CD4-positive, CD25-positive, alpha-beta regulatory T cell (primary cell): ENCODE measurements at regions not wholly inside any gene's neighbourhood (a gene's known extent, or its start where the extent isn't known, plus 50 kb on each side); places are given as distances from the start of the nearest gene placed in this dataset.

Source experiments
- ATAC-seq, 2 donors: fragments of 150-1000 bp; cut with Tn5 transposase; one replicate each; pipeline ENCODE4 v1.10.0; 2021; ENCODE audit warnings: low read depth in 2 of 2, moderate number of reproducible peaks in 2 of 2, moderate library complexity in 1 of 2
- DNase-seq, 3 donors: peaks; one replicate each; pipeline versions ENCODE4 v3.0.0 to v3.0.0-alpha.2; 2012 to 2022; ENCODE audit warnings: mixed read lengths in 1 of 3
- H3K27ac ChIP-seq: one replicate; pipeline ENCODE4 v1.7.0; 2013; ENCODE audit warnings: mild to moderate bottlenecking, low read length; ENCODE audit not compliant: insufficient read depth, poor library complexity, severe bottlenecking
- H3K27me3 ChIP-seq: one replicate; pipeline ENCODE4 v1.7.0; 2013; ENCODE audit warnings: low read length; ENCODE audit not compliant: control insufficient read depth, insufficient read depth
- H3K36me3 ChIP-seq: one replicate; pipeline ENCODE4 v1.7.0; 2013; ENCODE audit warnings: mild to moderate bottlenecking, low read length, moderate library complexity; ENCODE audit not compliant: control insufficient read depth, insufficient read depth
- H3K4me1 ChIP-seq: 2 replicates; pipeline ENCODE4 v1.7.0; 2013; ENCODE audit warnings: mild to moderate bottlenecking, low read length; ENCODE audit not compliant: insufficient read depth, control insufficient read depth, poor library complexity, severe bottlenecking
- H3K4me3 ChIP-seq: one replicate; pipeline ENCODE4 v1.7.0; 2013; ENCODE audit warnings: low read depth, mild to moderate bottlenecking, low read length, moderate library complexity
- H3K9me3 ChIP-seq, 2 experiments: 1 replicate in 1 of 2; 2 replicates in 1 of 2; pipeline ENCODE4 v1.7.0; 2013; ENCODE audit warnings: low read length in 2 of 2, mild to moderate bottlenecking in 1 of 2, moderate library complexity in 1 of 2; ENCODE audit not compliant: control insufficient read depth in 2 of 2
- H3K27ac Mint-ChIP-seq, 3 donors: one replicate each; pipeline ENCODE4 v1.8.0; 2020 to 2022; ENCODE audit warnings: mild to moderate bottlenecking in 3 of 3, mixed read lengths in 3 of 3, moderate library complexity in 2 of 3
- H3K27me3 Mint-ChIP-seq: one replicate; pipeline ENCODE4 v1.8.0; 2022; ENCODE audit warnings: mild to moderate bottlenecking, mixed read lengths
- H3K36me3 Mint-ChIP-seq: one replicate; pipeline ENCODE4 v1.8.0; 2020; ENCODE audit warnings: mixed read lengths
- H3K4me1 Mint-ChIP-seq, 4 donors: one replicate each; pipeline ENCODE4 v1.8.0; 2020 to 2022; ENCODE audit warnings: mixed read lengths in 4 of 4, mild to moderate bottlenecking in 1 of 4
- H3K4me3 Mint-ChIP-seq, 4 donors: one replicate each; pipeline ENCODE4 v1.8.0; 2020 to 2022; ENCODE audit warnings: mild to moderate bottlenecking in 4 of 4, mixed read lengths in 4 of 4, moderate library complexity in 3 of 4
- H3K9me3 Mint-ChIP-seq, 7 donors: one replicate each; pipeline ENCODE4 v1.8.0; 2020 to 2022; ENCODE audit warnings: mixed read lengths in 7 of 7, mild to moderate bottlenecking in 3 of 7, moderate library complexity in 2 of 7

DNA sequence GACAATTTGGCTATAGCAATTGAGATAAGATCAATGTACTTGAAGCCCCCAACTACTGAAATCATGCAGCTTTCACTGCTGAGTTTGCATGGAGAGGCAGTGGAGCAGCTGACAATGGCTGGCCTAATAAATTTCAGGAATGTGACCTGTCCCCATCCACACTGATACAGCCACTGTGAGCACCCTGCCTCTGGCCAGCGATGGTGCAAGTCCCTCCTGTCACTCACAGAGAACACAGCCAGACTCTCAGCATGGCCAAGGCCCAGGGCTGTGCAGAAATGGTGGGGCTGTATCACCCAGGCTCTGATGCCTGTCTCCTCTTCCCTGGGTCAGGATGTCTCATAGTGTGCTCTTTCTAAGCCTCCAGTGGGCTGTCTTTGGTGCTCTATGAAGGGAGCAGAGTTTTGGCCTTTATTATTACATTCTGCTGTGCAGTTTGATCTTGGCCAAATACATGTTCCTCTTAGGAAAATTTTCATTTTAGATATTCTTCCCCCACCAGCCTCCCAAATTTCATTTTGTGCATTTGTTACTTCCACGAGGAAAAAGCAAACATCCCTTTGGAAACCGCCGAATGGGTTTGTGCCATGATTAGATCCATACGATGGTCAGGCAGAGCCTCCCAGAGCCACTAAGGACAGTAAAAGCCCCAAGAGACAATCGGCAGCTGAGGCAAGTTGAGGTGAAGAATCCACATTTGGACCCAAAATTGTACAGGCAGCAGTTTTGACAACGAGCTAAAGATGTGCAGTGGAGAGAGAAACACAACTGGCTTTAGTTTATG is 85.1 kb upstream of the WSCD2 start:
- DNase-seq (no peak), ATAC-seq (no peak)
- no peak overlapping the region for H3K4me3 ChIP-seq
- no peak overlapping the region for H3K27ac ChIP-seq
- Mint-ChIP-seq H3K4me3 (no peak overlapping the region), H3K36me3 (no peaks in the 10 kb centered on the region), H3K4me1 (peaks cover 0 to 8% (median 3%) of the 10 kb centered on the region in 4 donors), H3K27ac (no peak overlapping the region), H3K9me3 (peaks cover 0 to 1% (median 0%) of the 10 kb centered on the region in 7 donors), H3K27me3 (peaks cover 24% of the 10 kb centered on the region)
- no peaks in the 10 kb centered on the region for H3K27me3 ChIP-seq
- no peaks in the 10 kb centered on the region for H3K4me1 ChIP-seq
- no peaks in the 10 kb centered on the region for H3K36me3 ChIP-seq
- H3K9me3 ChIP-seq: no peaks in the 10 kb centered on the region

DNA sequence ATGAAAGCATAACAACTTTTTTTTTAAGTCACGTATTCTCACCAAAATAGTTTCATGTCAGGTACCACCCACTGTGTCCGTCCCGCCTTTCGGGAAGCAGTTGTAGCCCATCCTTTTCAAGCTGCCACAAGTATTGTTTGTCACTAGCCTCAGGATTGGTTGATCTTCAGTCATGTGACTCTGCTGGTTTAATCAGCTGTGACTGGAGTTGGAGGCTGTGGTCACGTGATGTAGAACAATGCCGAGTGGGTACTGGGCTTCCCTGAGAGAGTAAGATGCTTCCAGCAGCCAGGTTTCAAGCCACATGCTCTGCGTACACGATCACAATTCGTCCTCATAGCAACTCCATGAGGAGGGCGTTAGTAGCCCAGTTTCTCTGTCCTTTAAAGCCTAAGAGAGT is 83.0 kb upstream of the WSCD2 start:
- Mint-ChIP-seq H3K36me3 (no peaks in the 10 kb centered on the region), H3K27ac (no peak overlapping the region), H3K27me3 (peaks cover 24% of the 10 kb centered on the region), H3K4me3 (no peak overlapping the region), H3K4me1 (peaks cover 0 to 8% (median 3%) of the 10 kb centered on the region in 4 donors), H3K9me3 (no peaks in the 10 kb centered on the region)
- no peaks in the 10 kb centered on the region for H3K9me3 ChIP-seq
- DNase-seq (no peak), ATAC-seq (no peak)
- H3K4me3 ChIP-seq: no peak overlapping the region
- H3K36me3 ChIP-seq: no peaks in the 10 kb centered on the region
- H3K4me1 ChIP-seq: no peaks in the 10 kb centered on the region
- no peaks in the 10 kb centered on the region for H3K27me3 ChIP-seq
- H3K27ac ChIP-seq: no peak overlapping the region

DNA sequence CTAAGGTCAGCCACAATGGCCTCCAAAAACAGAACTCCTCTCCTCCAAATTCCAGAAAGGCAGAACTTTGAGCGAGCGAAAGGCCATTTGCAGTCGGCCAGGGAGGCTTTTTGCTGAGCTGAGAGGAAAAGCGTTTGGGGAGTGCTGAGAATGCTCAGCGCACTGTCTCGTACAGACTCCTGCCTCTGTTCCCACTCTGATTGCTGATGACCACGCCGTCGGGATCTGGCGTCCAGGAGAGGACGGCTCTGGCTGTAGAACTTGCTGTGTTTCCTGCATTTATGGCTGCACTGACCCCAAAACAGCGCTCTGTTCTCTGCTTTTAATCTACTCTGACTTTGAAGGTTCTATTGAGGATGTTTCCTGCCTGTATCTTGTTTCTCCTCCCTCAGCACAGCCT is 82.4 kb upstream of the WSCD2 start:
- no peaks in the 10 kb centered on the region for H3K27me3 ChIP-seq
- Mint-ChIP-seq H3K9me3 (peaks cover 0 to 2% (median 0%) of the 10 kb centered on the region in 7 donors), H3K4me3 (no peak overlapping the region), H3K27ac (no peak overlapping the region), H3K36me3 (no peaks in the 10 kb centered on the region), H3K4me1 (peaks cover 0 to 8% (median 3%) of the 10 kb centered on the region in 4 donors), H3K27me3 (peaks cover 28% of the 10 kb centered on the region)
- no peaks in the 10 kb centered on the region for H3K4me1 ChIP-seq
- DNase-seq: no peak
- no peak overlapping the region for H3K4me3 ChIP-seq
- H3K9me3 ChIP-seq: no peaks in the 10 kb centered on the region
- no peak overlapping the region for H3K27ac ChIP-seq
- ATAC-seq: no peak
- H3K36me3 ChIP-seq: no peaks in the 10 kb centered on the region

DNA sequence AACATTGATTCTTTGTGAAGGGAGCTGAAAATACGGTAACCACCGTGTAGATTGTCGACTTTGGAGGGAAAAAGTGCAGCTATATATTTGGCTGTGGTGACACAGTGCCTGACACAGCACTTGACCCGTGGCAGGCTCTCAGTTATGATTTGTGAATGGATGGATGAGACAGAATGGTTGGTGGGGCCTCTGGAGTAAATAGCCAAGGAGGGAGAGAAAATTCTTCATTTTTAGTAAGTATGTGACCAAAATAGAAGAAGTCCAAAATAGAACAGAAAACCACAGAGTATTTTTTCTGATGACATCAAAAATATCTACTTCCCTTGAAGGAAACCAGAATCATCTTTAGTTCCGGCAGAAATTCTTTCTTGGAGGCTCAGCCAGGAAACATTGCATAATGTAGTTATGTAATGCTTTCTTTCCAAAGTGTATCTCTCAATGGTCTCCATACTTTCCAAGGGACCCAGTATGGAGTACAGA is 82.0 kb upstream of the WSCD2 start:
- peaks cover 31% of the 10 kb centered on the region for H3K27me3 Mint-ChIP-seq
- no peaks in the 10 kb centered on the region for H3K9me3 ChIP-seq
- no peak overlapping the region for H3K4me3 Mint-ChIP-seq
- no peaks in the 10 kb centered on the region for H3K4me1 ChIP-seq
- no peak overlapping the region for H3K4me3 ChIP-seq
- peaks cover 0 to 8% (median 3%) of the 10 kb centered on the region in 4 donors for H3K4me1 Mint-ChIP-seq
- H3K27ac ChIP-seq: no peak overlapping the region
- H3K36me3 Mint-ChIP-seq: no peaks in the 10 kb centered on the region
- no peak for ATAC-seq
- H3K9me3 Mint-ChIP-seq: peaks cover 0 to 2% (median 0%) of the 10 kb centered on the region in 7 donors
- no peaks in the 10 kb centered on the region for H3K27me3 ChIP-seq
- no peak for DNase-seq
- H3K36me3 ChIP-seq: no peaks in the 10 kb centered on the region
- no peak overlapping the region for H3K27ac Mint-ChIP-seq

DNA sequence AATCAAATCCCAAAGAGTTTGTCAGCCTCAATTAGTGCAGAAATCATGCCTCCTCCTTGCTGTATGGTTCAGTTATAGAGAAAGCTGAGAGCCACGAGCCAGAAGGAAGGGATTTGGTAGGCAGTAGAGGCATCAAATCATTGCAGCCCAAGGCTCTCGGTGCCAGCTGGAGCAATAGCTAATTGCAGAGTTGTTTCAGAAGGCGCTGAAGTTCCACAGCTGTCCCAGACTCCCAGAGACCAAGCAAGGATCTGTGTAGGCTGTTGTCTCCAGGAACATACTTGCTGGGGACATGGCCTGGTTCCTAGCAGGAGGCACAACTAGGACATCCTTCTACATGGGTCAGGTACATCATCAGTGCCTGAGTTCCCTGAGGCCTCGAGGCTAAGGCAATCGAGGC is 80.4 kb upstream of the WSCD2 start:
- no peak overlapping the region for H3K4me3 ChIP-seq
- no peaks in the 10 kb centered on the region for H3K9me3 ChIP-seq
- no peak overlapping the region for H3K27ac ChIP-seq
- ATAC-seq (no peak), DNase-seq (no peak)
- no peaks in the 10 kb centered on the region for H3K36me3 ChIP-seq
- no peaks in the 10 kb centered on the region for H3K4me1 ChIP-seq
- no peaks in the 10 kb centered on the region for H3K27me3 ChIP-seq
- H3K4me3 Mint-ChIP-seq: no peak overlapping the region
- H3K4me1 Mint-ChIP-seq: peaks cover 0 to 8% (median 3%) of the 10 kb centered on the region in 4 donors
- peaks cover 29% of the 10 kb centered on the region for H3K27me3 Mint-ChIP-seq
- H3K36me3 Mint-ChIP-seq: no peaks in the 10 kb centered on the region
- H3K27ac Mint-ChIP-seq: no peak overlapping the region
- H3K9me3 Mint-ChIP-seq: peaks cover 0 to 2% (median 0%) of the 10 kb centered on the region in 7 donors

DNA sequence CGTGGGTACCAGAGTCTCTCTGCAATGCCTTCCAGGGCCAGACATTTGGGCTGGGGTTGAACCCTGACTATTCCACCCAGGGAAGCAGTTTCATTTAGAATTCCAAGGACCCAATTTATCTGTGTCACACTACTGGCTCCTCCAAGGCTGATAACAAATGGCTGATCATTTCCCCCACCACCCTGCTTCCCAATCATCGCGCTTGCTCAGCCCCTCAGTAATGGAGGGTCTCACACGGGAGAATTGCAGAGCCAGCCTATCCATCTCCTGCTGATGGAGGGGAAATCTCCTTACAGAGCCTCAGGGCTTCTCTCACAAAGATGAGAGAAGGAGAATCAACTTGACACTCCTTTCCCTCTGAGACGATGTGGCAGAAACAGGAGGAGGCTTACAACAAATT is 78.4 kb upstream of the WSCD2 start:
- H3K27me3 ChIP-seq: peaks cover under 1% of the 10 kb centered on the region
- Mint-ChIP-seq H3K9me3 (peaks cover 0 to 2% (median 0%) of the 10 kb centered on the region in 7 donors), H3K27ac (no peak overlapping the region), H3K36me3 (no peaks in the 10 kb centered on the region), H3K27me3 (peaks cover 31% of the 10 kb centered on the region), H3K4me3 (no peak overlapping the region), H3K4me1 (peaks cover 0 to 8% (median 3%) of the 10 kb centered on the region in 4 donors)
- H3K9me3 ChIP-seq: no peaks in the 10 kb centered on the region
- DNase-seq (no peak), ATAC-seq (no peak)
- no peaks in the 10 kb centered on the region for H3K36me3 ChIP-seq
- no peak overlapping the region for H3K27ac ChIP-seq
- no peak overlapping the region for H3K4me3 ChIP-seq
- H3K4me1 ChIP-seq: no peaks in the 10 kb centered on the region

DNA sequence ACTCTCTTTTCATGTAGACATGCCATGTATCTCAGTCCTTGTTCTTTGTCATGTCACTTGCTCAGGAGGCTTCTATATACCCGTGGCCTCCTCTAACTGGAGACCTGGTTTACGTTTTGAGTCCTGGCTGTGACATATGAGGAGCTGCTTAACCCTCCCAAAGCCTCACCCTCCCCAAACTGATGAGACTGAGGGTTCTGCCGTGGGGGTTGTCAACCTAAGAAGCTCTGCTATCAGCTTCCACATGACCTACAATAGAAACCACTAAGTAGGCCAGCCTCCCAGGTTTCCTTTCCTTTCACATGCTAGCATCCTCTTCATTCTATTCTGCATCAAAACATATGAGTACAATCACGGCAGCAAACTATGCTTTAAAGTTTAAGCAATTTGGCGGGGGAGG is 76.8 kb upstream of the WSCD2 start:
- Histone ChIP-seq H3K9me3 (no peaks in the 10 kb centered on the region), H3K27ac (no peak overlapping the region), H3K27me3 (peaks cover 3% of the 10 kb centered on the region), H3K36me3 (no peaks in the 10 kb centered on the region), H3K4me3 (no peak overlapping the region), H3K4me1 (no peaks in the 10 kb centered on the region)
- no peak for ATAC-seq
- Mint-ChIP-seq H3K4me3 (no peak overlapping the region), H3K27me3 (peaks cover 31% of the 10 kb centered on the region), H3K36me3 (no peaks in the 10 kb centered on the region), H3K9me3 (peaks cover 0 to 2% (median 0%) of the 10 kb centered on the region in 7 donors), H3K27ac (no peak overlapping the region), H3K4me1 (no peaks in the 10 kb centered on the region)
- DNase-seq: no peak

DNA sequence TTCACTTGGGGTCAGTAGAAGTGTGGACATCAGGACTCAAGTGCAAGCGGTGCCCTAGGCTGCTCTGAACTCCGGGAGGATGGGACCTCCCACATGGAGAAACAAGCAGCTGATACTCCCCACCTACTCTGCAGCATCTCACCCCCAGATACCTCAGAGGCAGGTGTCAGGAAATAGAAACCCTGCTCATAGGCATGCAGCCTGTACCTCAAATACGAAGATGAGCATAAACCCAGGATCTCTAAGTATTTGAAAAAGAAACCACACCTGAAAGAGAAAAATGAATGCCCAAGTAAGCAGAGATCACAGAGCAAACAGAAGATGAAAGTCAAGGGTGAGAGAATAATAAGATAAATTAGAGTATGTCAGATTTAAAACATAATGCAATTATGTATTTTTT is 75.6 kb upstream of the WSCD2 start:
- H3K27ac ChIP-seq: no peak overlapping the region
- peaks cover 3% of the 10 kb centered on the region for H3K27me3 ChIP-seq
- H3K4me3 ChIP-seq: no peak overlapping the region
- Mint-ChIP-seq H3K27me3 (peaks cover 25% of the 10 kb centered on the region), H3K36me3 (no peaks in the 10 kb centered on the region), H3K27ac (no peak overlapping the region), H3K9me3 (peaks cover 0 to 2% (median 0%) of the 10 kb centered on the region in 7 donors), H3K4me3 (no peak overlapping the region), H3K4me1 (no peaks in the 10 kb centered on the region)
- H3K4me1 ChIP-seq: no peaks in the 10 kb centered on the region
- H3K36me3 ChIP-seq: no peaks in the 10 kb centered on the region
- DNase-seq (no peak), ATAC-seq (no peak)
- no peaks in the 10 kb centered on the region for H3K9me3 ChIP-seq
